ENCODE measurements at regions not wholly inside any gene's neighbourhood (a gene's known extent, or its start where the extent isn't known, plus 50 kb on each side); places are given as distances from the start of the nearest gene placed in this dataset.

GRCh38 chr10:52874581-52874980, 102.0 kb upstream of the MBL2 start:
- TF ChIP-seq, protein P1, sequence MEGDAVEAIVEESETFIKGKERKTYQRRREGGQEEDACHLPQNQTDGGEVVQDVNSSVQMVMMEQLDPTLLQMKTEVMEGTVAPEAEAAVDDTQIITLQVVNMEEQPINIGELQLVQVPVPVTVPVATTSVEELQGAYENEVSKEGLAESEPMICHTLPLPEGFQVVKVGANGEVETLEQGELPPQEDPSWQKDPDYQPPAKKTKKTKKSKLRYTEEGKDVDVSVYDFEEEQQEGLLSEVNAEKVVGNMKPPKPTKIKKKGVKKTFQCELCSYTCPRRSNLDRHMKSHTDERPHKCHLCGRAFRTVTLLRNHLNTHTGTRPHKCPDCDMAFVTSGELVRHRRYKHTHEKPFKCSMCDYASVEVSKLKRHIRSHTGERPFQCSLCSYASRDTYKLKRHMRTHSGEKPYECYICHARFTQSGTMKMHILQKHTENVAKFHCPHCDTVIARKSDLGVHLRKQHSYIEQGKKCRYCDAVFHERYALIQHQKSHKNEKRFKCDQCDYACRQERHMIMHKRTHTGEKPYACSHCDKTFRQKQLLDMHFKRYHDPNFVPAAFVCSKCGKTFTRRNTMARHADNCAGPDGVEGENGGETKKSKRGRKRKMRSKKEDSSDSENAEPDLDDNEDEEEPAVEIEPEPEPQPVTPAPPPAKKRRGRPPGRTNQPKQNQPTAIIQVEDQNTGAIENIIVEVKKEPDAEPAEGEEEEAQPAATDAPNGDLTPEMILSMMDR (IDR thresholded peaks at IDR 0.05; ENCODE audit: insufficient read depth, low read depth, low read length): no peak
- Histone ChIP-seq H3K27me3 (ENCODE audit: control insufficient read depth, insufficient read depth, low read length) (no peaks in the 10 kb centered on the region), H3K36me3 (ENCODE audit: control insufficient read depth, insufficient read depth, low read length) (no peaks in the 10 kb centered on the region), H3K4me3 (ENCODE audit: low read depth, low read length) (no peak overlapping the region)
- CTCF ChIA-PET: interaction anchor here (1.3 kb wide), 1 partner anchor 9 kb away, joined by 3 read pairs; no protein-coding TSS in a partner anchor
- DNase-seq (ENCODE audit: low read depth): no peak
- POLR2A ChIA-PET: no interaction called here

GRCh38 chr10:52871191-52871843, 98.7 kb upstream of the MBL2 start:
- CTCF ChIA-PET: interaction anchor here (0.9 kb wide), 1 partner anchor 13 kb away, joined by 5 read pairs; no protein-coding TSS in a partner anchor
- no peaks in the 10 kb centered on the region for H3K36me3 ChIP-seq (ENCODE audit: control insufficient read depth, insufficient read depth, low read length)
- H3K4me3 ChIP-seq (ENCODE audit: low read depth, low read length): no peak overlapping the region
- POLR2A ChIA-PET: no interaction called here
- H3K27me3 ChIP-seq (ENCODE audit: control insufficient read depth, insufficient read depth, low read length): no peaks in the 10 kb centered on the region
- TF ChIP-seq, protein P1 (IDR thresholded peaks at IDR 0.05; ENCODE audit: insufficient read depth, low read depth, low read length): no peak
- no peak for DNase-seq (ENCODE audit: low read depth)

- CTCF ChIA-PET: no interaction called here
- no peaks in the 10 kb centered on the region for H3K27me3 ChIP-seq (ENCODE audit: control insufficient read depth, insufficient read depth, low read length)
- POLR2A ChIA-PET: no interaction called here
Measured at GRCh38 chr10:52870562-52870961, 98.0 kb upstream of the MBL2 start.

DNA sequence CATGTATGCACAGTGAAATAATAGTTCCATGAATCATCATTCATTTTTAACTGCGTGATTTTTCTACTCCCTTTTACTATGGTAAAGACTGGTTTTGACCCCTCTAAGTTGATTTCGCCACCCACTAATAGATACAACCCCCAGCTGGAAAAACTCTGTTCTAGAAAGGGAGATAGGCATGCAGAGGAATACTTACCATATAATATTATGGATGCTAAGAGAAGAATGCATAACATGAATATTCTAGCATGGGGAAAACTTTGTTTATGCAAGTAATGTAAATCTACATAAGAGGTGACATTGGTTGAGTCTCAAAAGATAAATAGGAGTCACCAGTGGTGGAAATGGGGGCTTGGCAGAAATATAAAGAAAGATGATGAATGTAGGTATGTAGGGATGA, 97.3 kb upstream of the MBL2 start:
- ChIA-PET POLR2A (no interaction called here), CTCF (no interaction called here)
- TF ChIP-seq, protein P1 (IDR thresholded peaks at IDR 0.05; ENCODE audit: insufficient read depth, low read depth, low read length): no peak
- H3K27me3 ChIP-seq (ENCODE audit: control insufficient read depth, insufficient read depth, low read length): no peaks in the 10 kb centered on the region
- no peaks in the 10 kb centered on the region for H3K36me3 ChIP-seq (ENCODE audit: control insufficient read depth, insufficient read depth, low read length)
- no peak overlapping the region for H3K4me3 ChIP-seq (ENCODE audit: low read depth, low read length)
- DNase-seq (ENCODE audit: low read depth): no peak

More at GRCh38 chr10:52870562-52870961, 98.0 kb upstream of the MBL2 start:
- no peak for DNase-seq (ENCODE audit: low read depth)
- no peaks in the 10 kb centered on the region for H3K36me3 ChIP-seq (ENCODE audit: control insufficient read depth, insufficient read depth, low read length)
- TF ChIP-seq, protein P1 (IDR thresholded peaks at IDR 0.05; ENCODE audit: insufficient read depth, low read depth, low read length): no peak
- H3K4me3 ChIP-seq (ENCODE audit: low read depth, low read length): no peak overlapping the region

- CTCF ChIA-PET: no interaction called here
- POLR2A ChIA-PET: no interaction called here
- DNase-seq (ENCODE audit: low read depth): no peak
- H3K27me3 ChIP-seq (ENCODE audit: control insufficient read depth, insufficient read depth, low read length): no peaks in the 10 kb centered on the region
- no peak overlapping the region for H3K4me3 ChIP-seq (ENCODE audit: low read depth, low read length)
- TF ChIP-seq, protein P1 (IDR thresholded peaks at IDR 0.05; ENCODE audit: insufficient read depth, low read depth, low read length): no peak
- H3K36me3 ChIP-seq (ENCODE audit: control insufficient read depth, insufficient read depth, low read length): no peaks in the 10 kb centered on the region
Measured at GRCh38 chr10:52865213-52865612, 92.6 kb upstream of the MBL2 start.
